GM23338 (cell line): ENCODE measurements at regions not wholly inside any gene's neighbourhood (a gene's known extent, or its start where the extent isn't known, plus 50 kb on each side); places are given as distances from the start of the nearest gene placed in this dataset.

Experiments used
- ATAC-seq: fragments of 200-7000 bp; cut with Tn5 transposase; 3 replicates; pipeline ENCODE4 v1.9.1; 2020
- DNase-seq: peaks from one replicate; pipeline ENCODE4 v3.0.0-alpha.2; 2015; ENCODE audit warnings: low spot score
- H2AFZ ChIP-seq: fragments of 200-600 bp; sonication (generic); 2 replicates; pipeline ENCODE4 v1.8.0; 2016; ENCODE audit warnings: antibody characterized with exemption, mild to moderate bottlenecking, moderate library complexity
- H3F3A ChIP-seq: fragments of 200-600 bp; sonication (generic); replicated peaks from 2 replicates; pipeline ENCODE4 v1.8.0; 2017; ENCODE audit warnings: antibody characterized with exemption, mixed run types, low read depth
- H3K27ac ChIP-seq: fragments of 200-600 bp; sonication (generic); 2 replicates; pipeline ENCODE4 v1.6.1; 2016; ENCODE audit warnings: low read depth
- H3K27me3 ChIP-seq: fragments of 200-600 bp; sonication (generic); 2 replicates; pipeline ENCODE4 v1.8.0; 2016; ENCODE audit warnings: mild to moderate bottlenecking, mixed run types, moderate library complexity; ENCODE audit not compliant: insufficient read depth
- H3K36me3 ChIP-seq: fragments of 200-600 bp; sonication (generic); 2 replicates; pipeline ENCODE4 v1.8.0; 2016; ENCODE audit warnings: mild to moderate bottlenecking; ENCODE audit not compliant: insufficient read depth
- H3K4me1 ChIP-seq: fragments of 200-600 bp; sonication (generic); 2 replicates; pipeline ENCODE4 v1.8.0; 2016; ENCODE audit warnings: mild to moderate bottlenecking, moderate library complexity; ENCODE audit not compliant: insufficient read depth
- H3K4me2 ChIP-seq: fragments of 200-600 bp; sonication (generic); 2 replicates; pipeline ENCODE4 v1.7.1; 2017; ENCODE audit warnings: mixed run types
- H3K4me3 ChIP-seq: fragments of 200-600 bp; sonication (generic); 2 replicates; pipeline ENCODE4 v1.6.1; 2016; ENCODE audit warnings: mixed run types
- H3K79me2 ChIP-seq: fragments of 200-600 bp; sonication (generic); replicated peaks from 2 replicates; pipeline ENCODE4 v1.8.0; 2017; ENCODE audit warnings: mild to moderate bottlenecking; ENCODE audit not compliant: insufficient read depth
- H3K9me2 ChIP-seq: fragments of 200-600 bp; sonication (generic); 2 replicates; pipeline ENCODE4 v1.8.0; 2017; ENCODE audit not compliant: insufficient read depth
- H4K20me1 ChIP-seq: fragments of 200-600 bp; sonication (generic); replicated peaks from 2 replicates; pipeline ENCODE4 v1.8.0; 2017; ENCODE audit warnings: mild to moderate bottlenecking; ENCODE audit not compliant: insufficient read depth
- H3K27ac Mint-ChIP-seq: 2 replicates; pipeline ENCODE4 v1.8.0; 2020; ENCODE audit warnings: inconsistent platforms, mild to moderate bottlenecking, moderate library complexity, mixed read lengths
- H3K27me3 Mint-ChIP-seq: 3 replicates; pipeline ENCODE4 v1.8.0; 2022; ENCODE audit warnings: low read depth, mild to moderate bottlenecking, moderate library complexity, mixed read lengths, inconsistent platforms; ENCODE audit not compliant: insufficient read depth, poor library complexity
- H3K36me3 Mint-ChIP-seq: 3 replicates; pipeline ENCODE4 v1.8.0; 2021; ENCODE audit warnings: low read depth, mild to moderate bottlenecking, inconsistent platforms, moderate library complexity, mixed read lengths
- H3K4me1 Mint-ChIP-seq: 3 replicates; pipeline ENCODE4 v1.8.0; 2020; ENCODE audit warnings: mild to moderate bottlenecking, inconsistent platforms, mixed read lengths
- H3K4me3 Mint-ChIP-seq: 3 replicates; pipeline ENCODE4 v1.8.0; 2021; ENCODE audit warnings: moderate library complexity, mild to moderate bottlenecking, inconsistent platforms, mixed read lengths
- H3K9me3 Mint-ChIP-seq: 3 replicates; pipeline ENCODE4 v1.8.0; 2020; ENCODE audit warnings: moderate library complexity, mild to moderate bottlenecking, inconsistent platforms, mixed read lengths
- CREB1 ChIP-seq: fragments of 250-450 bp; sonication (Bioruptor Pico); IDR thresholded peaks from 2 replicates; pipeline ENCODE4 v1.5.0; 2020; ENCODE audit warnings: low read depth, mild to moderate bottlenecking, moderate library complexity
- EZH2 ChIP-seq: fragments of 200-600 bp; sonication (generic); IDR thresholded peaks from one replicate; pipeline ENCODE4 v1.8.0; 2017; ENCODE audit warnings: antibody characterized with exemption, mild to moderate bottlenecking, low read depth; ENCODE audit not compliant: unreplicated experiment
- EZH2phosphoT487 ChIP-seq: fragments of 200-600 bp; sonication (generic); IDR thresholded peaks from one replicate; pipeline ENCODE4 v1.8.1; 2018; ENCODE audit warnings: antibody characterized with exemption; ENCODE audit not compliant: unreplicated experiment
- JUNB ChIP-seq: IDR thresholded peaks from one replicate; pipeline ENCODE4 v1.6.1; 2016; ENCODE audit warnings: antibody characterized with exemption; ENCODE audit not compliant: unreplicated experiment
- NANOG ChIP-seq: IDR thresholded peaks from 2 replicates; pipeline ENCODE4 v1.6.1; 2016; ENCODE audit warnings: antibody characterized with exemption, borderline replicate concordance
- POLR2AphosphoS5 ChIP-seq: IDR thresholded peaks from 2 replicates; pipeline ENCODE4 v1.6.1; 2016; ENCODE audit warnings: antibody characterized with exemption, low read depth
- STAT1 ChIP-seq: IDR thresholded peaks from one replicate; pipeline ENCODE4 v1.6.1; 2016; ENCODE audit warnings: antibody characterized with exemption; ENCODE audit not compliant: unreplicated experiment
- ZNF114 ChIP-seq: fragments of 250-450 bp; sonication (Bioruptor Pico); IDR thresholded peaks from 2 replicates; pipeline ENCODE4 v1.5.0; 2020; ENCODE audit warnings: mild to moderate bottlenecking, moderate library complexity
- ZNF331 ChIP-seq: fragments of 250-450 bp; sonication (Bioruptor Pico); IDR thresholded peaks from 2 replicates; pipeline ENCODE4 v1.5.0; 2020; ENCODE audit warnings: low read depth, mild to moderate bottlenecking, moderate library complexity
- ZNF462 ChIP-seq: fragments of 250-450 bp; sonication (Bioruptor Pico); IDR thresholded peaks from 2 replicates; pipeline ENCODE4 v1.5.0; 2020; ENCODE audit warnings: mild to moderate bottlenecking, moderate library complexity
- TF ChIP-seq, protein P1 (sequence below): IDR thresholded peaks from one replicate; pipeline ENCODE4 v1.6.1; 2018; ENCODE audit warnings: antibody characterized with exemption; ENCODE audit not compliant: unreplicated experiment
- TF ChIP-seq, protein P2 (sequence below), 2 experiments: fragments of 200-600 bp in 1 of 2; sonication (generic) in 1 of 2; conservative IDR thresholded peaks; 2 replicates each; pipeline versions ENCODE4 v1.5.1 to v1.6.1; 2016 to 2017; ENCODE audit warnings: antibody characterized with exemption in 2 of 2, low read depth in 2 of 2, mild to moderate bottlenecking in 2 of 2, moderate library complexity in 1 of 2
- TF ChIP-seq, protein P3 (sequence below): IDR thresholded peaks from 2 replicates; pipeline ENCODE4 v1.6.1; 2016; ENCODE audit warnings: antibody characterized with exemption

DNA sequence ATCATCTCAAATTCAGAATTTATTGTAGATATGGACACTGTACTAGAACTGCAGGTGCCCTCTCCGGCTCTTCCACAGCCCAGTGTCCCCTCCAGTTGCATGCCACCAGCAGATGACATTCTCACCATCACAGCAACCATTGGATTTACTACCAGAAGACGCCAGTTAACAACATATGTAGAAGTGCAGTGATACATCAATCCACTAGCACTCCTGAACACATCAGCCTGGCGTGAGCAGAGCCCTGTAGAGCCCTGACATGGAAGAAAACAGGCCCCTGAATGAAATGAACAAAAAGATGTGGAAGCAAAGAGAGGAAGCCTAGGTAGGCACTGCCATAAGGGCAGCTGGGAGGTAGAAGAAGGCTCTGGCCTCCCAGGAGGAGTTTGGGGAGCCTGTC, 73.1 kb upstream of the GALNT2 start:
- TF ChIP-seq JUNB = no peak
- no peak for TF ChIP-seq ZNF114
- TF ChIP-seq NANOG = no peak
- no peak for TF ChIP-seq CREB1
- TF ChIP-seq POLR2AphosphoS5 = no peak
- TF ChIP-seq EZH2phosphoT487 = no peak
- TF ChIP-seq EZH2 = no peak
- TF ChIP-seq, protein P1, sequence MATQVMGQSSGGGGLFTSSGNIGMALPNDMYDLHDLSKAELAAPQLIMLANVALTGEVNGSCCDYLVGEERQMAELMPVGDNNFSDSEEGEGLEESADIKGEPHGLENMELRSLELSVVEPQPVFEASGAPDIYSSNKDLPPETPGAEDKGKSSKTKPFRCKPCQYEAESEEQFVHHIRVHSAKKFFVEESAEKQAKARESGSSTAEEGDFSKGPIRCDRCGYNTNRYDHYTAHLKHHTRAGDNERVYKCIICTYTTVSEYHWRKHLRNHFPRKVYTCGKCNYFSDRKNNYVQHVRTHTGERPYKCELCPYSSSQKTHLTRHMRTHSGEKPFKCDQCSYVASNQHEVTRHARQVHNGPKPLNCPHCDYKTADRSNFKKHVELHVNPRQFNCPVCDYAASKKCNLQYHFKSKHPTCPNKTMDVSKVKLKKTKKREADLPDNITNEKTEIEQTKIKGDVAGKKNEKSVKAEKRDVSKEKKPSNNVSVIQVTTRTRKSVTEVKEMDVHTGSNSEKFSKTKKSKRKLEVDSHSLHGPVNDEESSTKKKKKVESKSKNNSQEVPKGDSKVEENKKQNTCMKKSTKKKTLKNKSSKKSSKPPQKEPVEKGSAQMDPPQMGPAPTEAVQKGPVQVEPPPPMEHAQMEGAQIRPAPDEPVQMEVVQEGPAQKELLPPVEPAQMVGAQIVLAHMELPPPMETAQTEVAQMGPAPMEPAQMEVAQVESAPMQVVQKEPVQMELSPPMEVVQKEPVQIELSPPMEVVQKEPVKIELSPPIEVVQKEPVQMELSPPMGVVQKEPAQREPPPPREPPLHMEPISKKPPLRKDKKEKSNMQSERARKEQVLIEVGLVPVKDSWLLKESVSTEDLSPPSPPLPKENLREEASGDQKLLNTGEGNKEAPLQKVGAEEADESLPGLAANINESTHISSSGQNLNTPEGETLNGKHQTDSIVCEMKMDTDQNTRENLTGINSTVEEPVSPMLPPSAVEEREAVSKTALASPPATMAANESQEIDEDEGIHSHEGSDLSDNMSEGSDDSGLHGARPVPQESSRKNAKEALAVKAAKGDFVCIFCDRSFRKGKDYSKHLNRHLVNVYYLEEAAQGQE = no peak
- no peak for TF ChIP-seq STAT1
- TF ChIP-seq, protein P2, sequence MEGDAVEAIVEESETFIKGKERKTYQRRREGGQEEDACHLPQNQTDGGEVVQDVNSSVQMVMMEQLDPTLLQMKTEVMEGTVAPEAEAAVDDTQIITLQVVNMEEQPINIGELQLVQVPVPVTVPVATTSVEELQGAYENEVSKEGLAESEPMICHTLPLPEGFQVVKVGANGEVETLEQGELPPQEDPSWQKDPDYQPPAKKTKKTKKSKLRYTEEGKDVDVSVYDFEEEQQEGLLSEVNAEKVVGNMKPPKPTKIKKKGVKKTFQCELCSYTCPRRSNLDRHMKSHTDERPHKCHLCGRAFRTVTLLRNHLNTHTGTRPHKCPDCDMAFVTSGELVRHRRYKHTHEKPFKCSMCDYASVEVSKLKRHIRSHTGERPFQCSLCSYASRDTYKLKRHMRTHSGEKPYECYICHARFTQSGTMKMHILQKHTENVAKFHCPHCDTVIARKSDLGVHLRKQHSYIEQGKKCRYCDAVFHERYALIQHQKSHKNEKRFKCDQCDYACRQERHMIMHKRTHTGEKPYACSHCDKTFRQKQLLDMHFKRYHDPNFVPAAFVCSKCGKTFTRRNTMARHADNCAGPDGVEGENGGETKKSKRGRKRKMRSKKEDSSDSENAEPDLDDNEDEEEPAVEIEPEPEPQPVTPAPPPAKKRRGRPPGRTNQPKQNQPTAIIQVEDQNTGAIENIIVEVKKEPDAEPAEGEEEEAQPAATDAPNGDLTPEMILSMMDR (conservative IDR thresholded peaks at IDR 0.05; ENCODE audit: low read depth in 2 of 2) = no peak
- TF ChIP-seq ZNF331 (CRISPR knock-in tag) = no peak
- no peak for TF ChIP-seq ZNF462 (CRISPR knock-in tag)
- TF ChIP-seq, protein P3, sequence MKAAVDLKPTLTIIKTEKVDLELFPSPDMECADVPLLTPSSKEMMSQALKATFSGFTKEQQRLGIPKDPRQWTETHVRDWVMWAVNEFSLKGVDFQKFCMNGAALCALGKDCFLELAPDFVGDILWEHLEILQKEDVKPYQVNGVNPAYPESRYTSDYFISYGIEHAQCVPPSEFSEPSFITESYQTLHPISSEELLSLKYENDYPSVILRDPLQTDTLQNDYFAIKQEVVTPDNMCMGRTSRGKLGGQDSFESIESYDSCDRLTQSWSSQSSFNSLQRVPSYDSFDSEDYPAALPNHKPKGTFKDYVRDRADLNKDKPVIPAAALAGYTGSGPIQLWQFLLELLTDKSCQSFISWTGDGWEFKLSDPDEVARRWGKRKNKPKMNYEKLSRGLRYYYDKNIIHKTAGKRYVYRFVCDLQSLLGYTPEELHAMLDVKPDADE = no peak
- no peaks in the 10 kb centered on the region for H3K79me2 ChIP-seq
- Mint-ChIP-seq H3K27ac (no peak overlapping the region), H3K27me3 (peaks cover 1% of the 10 kb centered on the region), H3K4me1 (0 out of 3 replicates have a peak, but pooled peaks cover 2% of the 10 kb centered on the region), H3K36me3 (no peaks in the 10 kb centered on the region), H3K9me3 (no peaks in the 10 kb centered on the region), H3K4me3 (no peak overlapping the region)
- no peak overlapping the region for H3K27ac ChIP-seq
- DNase-seq (no peak), ATAC-seq (no peak)
- no peak overlapping the region for H2AFZ ChIP-seq
- no peaks in the 10 kb centered on the region for H3F3A ChIP-seq
- no peak overlapping the region for H3K4me2 ChIP-seq
- no peaks in the 10 kb centered on the region for H3K27me3 ChIP-seq
- H4K20me1 ChIP-seq = no peaks in the 10 kb centered on the region
- no peak overlapping the region for H3K4me3 ChIP-seq
- H3K9me2 ChIP-seq = no peaks in the 10 kb centered on the region
- H3K4me1 ChIP-seq = no peaks in the 10 kb centered on the region
- no peaks in the 10 kb centered on the region for H3K36me3 ChIP-seq
